ENCODE measurements at regions not wholly inside any gene's neighbourhood (a gene's known extent, or its start where the extent isn't known, plus 50 kb on each side); places are given as distances from the start of the nearest gene placed in this dataset.

DNA sequence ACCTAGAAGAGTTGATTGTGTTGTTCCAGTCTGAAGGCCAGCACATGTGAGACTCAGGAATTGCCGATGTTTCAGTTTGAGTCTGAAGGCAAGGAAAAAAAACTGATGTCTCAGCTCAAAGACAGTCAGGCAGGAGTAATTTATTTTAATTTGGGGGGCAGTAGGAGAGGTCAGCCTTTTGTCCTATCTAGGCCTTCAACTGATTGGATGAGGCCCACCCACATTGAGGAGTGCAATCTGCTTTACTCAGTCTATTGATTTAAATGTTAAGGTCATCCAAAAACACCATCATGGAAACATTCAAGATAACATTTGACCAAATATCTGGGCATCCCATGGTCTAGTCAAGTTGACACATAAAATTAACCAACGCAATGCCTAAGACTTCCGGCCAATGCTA is 288.9 kb downstream of the CDK5RAP2 start:
- DNase-seq: no peak

- DNase-seq: no peak
Measured at GRCh38 chr9:120289990-120290975, 289.7 kb downstream of the CDK5RAP2 start.

DNA sequence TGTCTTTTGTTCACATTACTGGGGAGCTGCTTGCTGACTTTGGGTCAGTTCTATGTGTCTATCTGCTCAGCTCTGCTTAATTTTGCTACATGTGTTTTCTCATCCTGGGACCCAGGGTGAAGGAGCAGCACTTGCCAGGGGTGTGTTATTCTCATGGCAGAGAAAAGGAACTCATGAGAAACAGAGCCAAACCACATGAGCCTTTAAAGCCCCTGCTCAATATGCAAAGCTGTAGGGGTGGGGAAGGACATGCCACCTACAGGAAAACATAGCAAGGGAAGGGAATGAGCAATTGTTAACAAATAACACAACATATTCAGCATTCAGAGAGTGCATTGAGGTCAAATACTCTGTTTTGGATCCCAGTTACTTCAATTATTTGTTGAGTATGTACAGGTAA is 290.9 kb downstream of the CDK5RAP2 start:
- no peak for DNase-seq

DNA sequence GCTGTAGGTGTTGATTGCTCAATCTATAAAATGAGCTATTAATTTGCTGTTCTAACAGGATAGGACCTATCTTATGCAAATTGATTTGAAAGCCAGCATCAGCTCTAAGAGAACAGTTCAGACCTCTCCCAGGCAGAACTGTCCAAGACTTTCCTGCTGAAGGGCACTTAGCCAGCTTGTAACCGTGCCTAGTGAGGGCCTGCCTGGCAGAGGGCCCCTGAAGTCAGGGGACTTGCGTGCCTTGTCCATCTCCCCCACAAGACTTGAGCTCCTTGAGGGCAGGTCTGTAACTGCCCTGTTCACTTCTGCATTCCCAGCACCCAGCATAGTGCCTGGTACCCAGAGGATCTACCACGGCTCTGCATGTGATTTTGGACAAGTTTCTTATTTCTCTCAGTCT is 293.4 kb downstream of the CDK5RAP2 start:
- DNase-seq: no peak

GRCh38 chr9:120284821-120285220 is 295.1 kb downstream of the CDK5RAP2 start:
- no peak for DNase-seq

DNA sequence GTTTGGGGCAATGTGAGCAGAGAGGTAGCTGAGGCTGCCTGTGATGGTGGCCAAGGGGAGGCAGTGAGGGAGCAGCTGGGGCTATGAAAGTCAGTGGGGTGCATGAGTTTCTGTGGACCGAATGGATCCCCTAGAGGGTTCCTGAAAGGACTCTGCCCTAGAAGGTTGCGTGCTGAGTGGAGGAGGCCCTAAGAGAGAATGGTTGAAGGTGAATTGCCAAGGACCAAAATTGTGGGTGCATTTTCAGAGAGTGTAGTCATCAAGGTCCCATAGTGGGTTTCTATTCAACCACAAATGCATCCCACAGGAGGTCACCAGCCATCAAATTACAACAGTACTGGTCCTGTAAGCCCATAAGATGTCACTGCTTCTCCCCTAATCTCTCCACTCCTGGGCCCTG is 298.3 kb downstream of the CDK5RAP2 start:
- no peak for DNase-seq

GRCh38 chr9:120267929-120268328 is 312.0 kb downstream of the CDK5RAP2 start:
- DNase-seq: no peak

GRCh38 chr9:120265791-120266190 is 314.2 kb downstream of the CDK5RAP2 start:
- no peak for DNase-seq

GRCh38 chr9:120264528-120264927 is 315.4 kb downstream of the CDK5RAP2 start:
- no peak for DNase-seq

DNA sequence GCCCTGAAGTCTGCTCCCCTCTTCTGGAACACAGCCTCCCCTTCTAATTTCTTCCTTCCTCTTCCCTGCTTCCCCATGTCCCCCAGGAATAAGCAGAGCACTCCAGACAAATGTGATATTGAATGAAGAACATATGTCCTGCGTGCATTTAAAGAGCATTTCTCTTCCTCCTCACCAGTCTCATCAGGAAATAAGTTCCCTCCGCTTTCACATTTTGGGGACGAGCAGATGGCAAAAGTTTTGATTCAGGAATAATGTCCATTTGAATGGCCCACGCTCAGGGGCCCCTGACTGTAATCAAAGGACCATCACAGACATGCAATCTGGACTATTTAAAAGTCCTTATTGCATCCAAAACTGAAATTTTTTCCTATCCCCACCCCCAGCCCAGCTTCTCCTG is 316.1 kb downstream of the CDK5RAP2 start:
- no peak for DNase-seq

DNA sequence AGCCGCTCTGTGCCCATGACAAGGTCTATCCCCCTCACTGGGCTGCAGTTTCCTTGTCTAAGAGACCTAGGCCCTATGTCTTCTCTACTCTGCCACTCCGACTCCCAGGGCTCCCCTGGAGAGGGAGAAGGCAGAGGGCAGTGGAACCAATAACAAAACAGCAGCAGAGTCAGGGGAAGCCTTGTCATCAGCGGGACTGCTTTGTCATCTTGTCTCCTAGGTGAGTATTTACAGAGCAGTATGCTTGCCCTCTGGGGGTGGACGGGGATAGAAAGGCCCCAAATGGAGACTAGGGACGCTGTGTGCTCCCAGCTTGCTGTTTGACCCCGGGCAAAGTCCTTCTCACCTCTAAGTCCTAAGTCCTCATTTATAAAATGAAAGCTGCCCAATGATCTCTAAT is 318.5 kb downstream of the CDK5RAP2 start:
- DNase-seq: no peak

DNA sequence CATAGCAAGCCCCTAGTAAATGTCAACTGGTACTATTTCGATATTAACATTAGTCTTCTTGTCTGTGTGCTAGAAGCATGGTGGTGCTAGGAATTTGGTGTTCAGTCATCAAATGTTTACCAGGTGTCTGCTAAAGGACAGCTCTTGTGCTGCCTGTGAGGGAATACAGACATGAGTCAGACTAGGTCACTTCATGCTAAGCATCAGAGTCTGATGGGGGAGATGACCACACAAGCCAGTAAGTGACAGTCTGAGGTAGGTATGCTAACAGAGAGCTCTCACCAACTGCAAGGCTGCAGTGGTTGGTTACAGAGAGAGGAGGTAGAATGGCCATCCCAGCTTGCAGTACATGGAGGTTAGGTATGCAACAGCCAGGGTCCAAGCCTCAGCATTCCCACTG is 320.9 kb downstream of the CDK5RAP2 start:
- DNase-seq: no peak

DNA sequence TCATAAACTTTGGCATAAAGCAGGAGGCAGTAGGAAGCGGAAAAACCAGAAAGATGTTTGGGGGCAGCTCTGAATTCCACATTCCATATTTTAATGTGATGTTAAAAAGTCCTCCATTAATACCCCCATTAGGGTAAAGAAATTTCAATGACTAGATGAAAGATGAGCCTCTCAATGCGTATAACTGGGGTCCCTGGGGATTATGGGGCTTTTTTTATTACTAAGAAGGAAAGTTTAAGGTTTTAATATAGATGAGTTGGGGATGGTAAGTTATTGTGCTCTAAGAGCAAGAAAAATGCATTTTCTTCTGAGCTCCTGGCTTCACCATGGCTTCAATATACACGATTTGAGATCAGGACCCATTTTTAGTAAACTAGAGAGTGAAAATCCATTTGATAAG is 321.9 kb downstream of the CDK5RAP2 start:
- no peak for DNase-seq

- DNase-seq: no peak
Measured at GRCh38 chr9:120257483-120257882, 322.5 kb downstream of the CDK5RAP2 start.

DNA sequence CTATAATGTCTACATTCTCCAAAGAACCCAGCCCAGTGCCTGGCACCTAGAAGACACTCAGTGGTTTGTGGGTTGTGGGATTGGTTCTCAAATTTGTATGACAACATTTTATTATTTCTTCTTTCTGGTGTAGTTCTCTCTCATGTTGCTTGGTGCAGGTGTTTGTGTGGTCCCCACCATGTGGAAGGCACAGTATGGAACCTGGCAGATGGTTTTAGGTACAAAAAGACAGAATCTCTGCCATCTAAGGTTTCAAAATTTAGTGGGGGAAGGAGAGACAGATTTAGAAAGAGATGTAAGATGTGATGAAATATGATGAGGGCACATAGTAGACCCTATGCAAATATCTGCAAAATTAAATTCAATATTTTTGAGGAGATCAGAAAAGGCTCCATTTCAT is 323.8 kb downstream of the CDK5RAP2 start:
- no peak for DNase-seq

- DNase-seq: no peak
Measured at GRCh38 chr9:120252248-120252647, 327.7 kb downstream of the CDK5RAP2 start.

- DNase-seq: no peak
Measured at GRCh38 chr9:120242116-120242811, 337.7 kb downstream of the CDK5RAP2 start.

DNA sequence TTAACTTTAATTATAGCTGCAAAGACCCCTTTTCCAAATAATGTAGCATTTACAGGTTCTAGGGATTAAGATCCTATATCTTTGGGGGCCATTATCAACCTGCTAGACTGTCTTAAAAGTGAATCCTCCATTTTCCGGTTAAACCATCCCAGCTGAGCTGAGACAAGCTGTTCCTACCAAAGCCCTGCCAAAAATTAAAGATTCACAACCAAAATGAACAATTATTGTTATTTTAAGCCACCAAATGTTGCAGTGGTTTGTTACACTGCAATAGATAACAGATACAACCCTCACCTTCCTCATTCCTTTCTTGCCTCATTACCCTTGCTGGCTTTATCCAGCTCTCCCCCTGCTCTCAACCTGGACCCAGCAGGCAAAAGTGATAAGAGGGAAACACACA is 343.4 kb downstream of the CDK5RAP2 start:
- no peak for DNase-seq

DNA sequence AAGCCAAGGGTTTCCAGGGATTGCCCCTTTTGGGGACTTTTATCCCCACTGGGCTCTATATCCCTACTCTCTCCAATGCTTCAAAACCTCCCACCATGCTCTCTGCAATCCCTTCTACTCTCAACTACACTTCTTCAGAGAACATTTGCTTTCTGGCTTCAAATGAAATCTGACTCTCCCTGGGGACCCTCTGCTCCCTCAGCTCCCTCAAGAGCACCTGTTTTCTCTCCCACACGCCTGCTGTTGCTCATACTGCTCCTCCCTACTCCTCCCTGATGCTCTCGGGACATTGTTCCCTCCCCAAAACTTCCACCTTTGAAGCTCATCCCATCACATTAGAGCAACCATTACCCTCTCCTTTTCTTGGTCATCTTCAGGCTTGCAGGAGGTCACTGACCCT is 344.9 kb downstream of the CDK5RAP2 start:
- no peak for DNase-seq

GRCh38 chr9:120230227-120230626 is 349.7 kb downstream of the CDK5RAP2 start:
- no peak for DNase-seq

GRCh38 chr9:120221844-120222243 is 358.1 kb downstream of the CDK5RAP2 start:
- DNase-seq: no peak

- DNase-seq: no peak
Measured at GRCh38 chr9:120214332-120214731, 365.6 kb downstream of the CDK5RAP2 start.

DNA sequence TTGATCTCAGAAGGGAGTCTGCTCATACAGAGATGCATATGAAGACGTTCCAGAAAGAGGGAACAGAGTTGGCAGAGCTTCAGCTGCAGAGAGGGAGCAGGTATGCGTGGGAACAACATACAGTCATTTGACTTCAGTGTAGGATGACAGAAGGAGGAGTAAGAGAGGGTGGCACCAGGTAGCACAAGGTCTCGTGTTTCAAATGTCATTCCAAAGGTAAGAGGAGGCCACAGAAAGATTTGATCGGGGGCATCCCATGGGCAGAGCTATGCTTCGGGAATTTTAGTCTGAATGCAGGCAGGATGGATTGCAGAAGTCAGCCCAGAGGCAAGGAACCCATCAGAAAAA is 367.1 kb downstream of the CDK5RAP2 start:
- DNase-seq: no peak

- no peak for DNase-seq
Measured at GRCh38 chr9:120212153-120212852, 367.7 kb downstream of the CDK5RAP2 start.
